ENCODE measurements at regions not wholly inside any gene's neighbourhood (a gene's known extent, or its start where the extent isn't known, plus 50 kb on each side); places are given as distances from the start of the nearest gene placed in this dataset.
"Not testable (repeated sequence)": the region's sequence is repeated elsewhere in the genome, so short reads cannot be mapped to it uniquely, and the experiment has no call there.

- no peak for DNase-seq
These were observed 156.3 kb downstream of the CYSLTR2 start for GRCh38 chr13:48810013-48810412.

DNA sequence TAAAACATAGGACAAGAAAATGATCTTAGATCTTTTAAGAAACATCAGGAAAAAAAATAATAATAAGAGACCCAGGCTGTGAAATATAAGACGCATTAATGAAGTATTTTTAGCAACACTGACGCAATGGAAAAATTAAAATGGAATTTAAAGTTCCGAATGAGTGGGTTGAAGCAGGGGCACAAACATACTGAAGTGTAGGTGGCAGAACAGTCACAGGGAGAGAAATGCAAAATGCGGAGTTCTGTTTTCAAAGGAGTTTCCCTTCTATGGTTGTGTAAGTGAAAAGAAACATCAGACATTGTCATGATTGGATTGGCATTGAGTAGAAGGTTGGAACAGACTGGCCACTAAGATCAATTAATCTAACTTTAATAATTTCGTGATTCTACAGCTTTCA is 159.8 kb downstream of the CYSLTR2 start:
- no peak for DNase-seq

- no peak for DNase-seq
These were observed 159.0 kb upstream of the FNDC3A start for GRCh38 chr13:48816700-48817099.

GRCh38 chr13:48817166-48817802 is 158.4 kb upstream of the FNDC3A start:
- DNase-seq, result no peak

- no peak for DNase-seq
These were observed 157.0 kb upstream of the FNDC3A start for GRCh38 chr13:48818495-48819356.

GRCh38 chr13:48819376-48819775 is 156.3 kb upstream of the FNDC3A start:
- DNase-seq, result no peak

- no peak for DNase-seq
These were observed 155.8 kb upstream of the FNDC3A start for GRCh38 chr13:48819899-48820298.

GRCh38 chr13:48823526-48823925 is 152.2 kb upstream of the FNDC3A start:
- DNase-seq, result not testable (repeated sequence)

DNA sequence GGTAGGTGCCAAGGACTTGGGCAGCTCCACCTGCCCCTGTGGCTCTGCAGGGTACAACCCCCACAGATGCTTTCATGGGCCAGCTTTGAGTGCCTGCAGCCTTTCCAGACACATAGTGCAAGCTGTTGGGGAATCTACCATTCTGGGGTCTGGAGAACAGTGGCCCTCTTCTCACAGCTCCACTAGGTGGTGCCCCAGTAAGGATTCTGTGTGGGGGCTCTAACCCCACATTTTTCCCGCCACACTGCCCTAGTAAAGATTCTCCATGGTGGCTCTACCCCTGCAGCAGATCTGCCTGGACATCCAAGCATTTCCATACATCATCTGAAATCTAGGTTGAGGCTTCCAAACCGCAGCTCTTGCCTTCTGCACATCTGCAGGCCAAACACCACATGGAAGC is 149.7 kb upstream of the FNDC3A start:
- no peak for DNase-seq

GRCh38 chr13:48826922-48827454 is 148.7 kb upstream of the FNDC3A start:
- DNase-seq, result not testable (repeated sequence)

DNA sequence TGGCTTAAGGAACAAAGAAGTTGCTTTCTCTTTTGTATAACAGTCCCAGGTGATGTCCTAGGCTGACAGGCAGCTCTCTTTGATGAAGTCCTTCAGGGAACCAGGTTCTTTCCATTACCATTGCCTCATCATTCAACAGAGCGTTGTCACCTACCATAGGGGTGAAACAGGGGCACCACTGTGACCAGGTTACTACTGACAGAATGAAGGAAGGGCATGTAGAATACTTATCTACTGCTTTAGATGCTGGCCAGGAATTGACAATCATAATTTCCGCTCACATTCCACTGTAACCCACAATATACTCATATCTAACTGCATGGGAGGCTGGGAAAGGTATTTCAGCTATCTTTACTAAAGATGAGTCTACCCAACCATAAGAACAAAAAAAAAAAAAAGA is 148.0 kb upstream of the FNDC3A start:
- no peak for DNase-seq

GRCh38 chr13:48828962-48829411 is 146.7 kb upstream of the FNDC3A start:
- DNase-seq, result no peak

DNA sequence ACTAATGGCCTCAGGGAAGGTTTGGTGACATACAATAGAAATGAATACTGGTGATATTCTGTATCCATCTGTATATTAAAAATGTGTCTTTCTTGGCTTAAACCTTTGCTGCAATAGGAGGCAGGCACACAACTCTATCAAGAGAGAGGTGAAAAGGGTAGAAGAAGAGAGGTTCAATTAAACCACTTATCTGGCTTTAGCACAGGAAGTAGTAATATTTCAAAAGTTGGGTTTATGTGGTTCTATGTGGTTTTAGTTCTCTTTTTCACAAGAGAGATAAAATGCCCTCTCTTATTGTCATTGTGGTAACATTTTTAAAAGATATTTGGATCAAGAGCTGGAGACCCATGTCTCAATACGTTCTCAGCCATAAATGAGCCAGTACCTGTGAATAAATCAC is 146.2 kb upstream of the FNDC3A start:
- no peak for DNase-seq

GRCh38 chr13:48831248-48831647 is 144.5 kb upstream of the FNDC3A start:
- DNase-seq, result no peak

- DNase-seq, result no peak
These were observed 142.3 kb upstream of the FNDC3A start for GRCh38 chr13:48833412-48833811.

DNA sequence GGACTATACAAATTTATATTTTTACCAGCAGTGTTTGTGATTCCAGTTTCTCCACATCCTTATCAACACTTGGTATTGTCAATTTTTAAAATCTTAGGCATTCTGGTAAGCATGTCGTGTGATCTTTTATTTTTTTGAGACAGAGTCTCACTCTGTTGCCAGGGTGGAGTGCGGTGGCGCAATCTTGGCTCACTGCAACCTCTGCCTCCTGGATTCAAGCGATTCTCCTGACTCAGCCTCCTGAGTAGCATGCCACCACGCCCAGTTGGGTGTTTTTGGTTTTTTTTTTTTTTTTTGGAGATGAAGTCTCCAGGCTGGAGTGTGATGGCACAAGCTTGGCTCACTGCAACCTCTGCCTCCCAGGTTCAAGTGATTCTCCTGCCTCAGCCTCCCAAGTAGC is 140.4 kb upstream of the FNDC3A start:
- not testable (repeated sequence) for DNase-seq

GRCh38 chr13:48838193-48838973 is 137.3 kb upstream of the FNDC3A start:
- DNase-seq, result no peak

GRCh38 chr13:48839171-48839570 is 136.5 kb upstream of the FNDC3A start:
- DNase-seq, result no peak

DNA sequence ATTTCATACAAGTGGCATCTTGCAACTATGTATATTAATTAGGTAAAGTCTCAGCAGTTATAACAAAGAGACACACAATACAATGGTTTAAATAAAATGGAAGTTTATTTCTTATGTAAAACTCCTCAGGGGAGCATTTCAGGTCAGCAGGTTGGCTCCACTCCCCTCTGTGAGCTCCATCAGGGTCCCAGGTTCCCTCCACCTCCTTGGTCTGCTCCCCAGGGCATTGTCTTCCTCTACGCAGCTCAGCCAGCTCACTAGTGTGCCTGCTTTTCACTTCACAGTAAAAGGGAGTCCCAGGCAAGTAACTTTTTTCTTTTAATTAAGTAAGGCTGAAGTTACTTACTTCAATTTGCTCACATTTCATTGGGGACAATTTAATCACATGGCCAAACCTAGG is 135.3 kb upstream of the FNDC3A start:
- no peak for DNase-seq

GRCh38 chr13:48842316-48842715 is 133.4 kb upstream of the FNDC3A start:
- DNase-seq, result no peak

DNA sequence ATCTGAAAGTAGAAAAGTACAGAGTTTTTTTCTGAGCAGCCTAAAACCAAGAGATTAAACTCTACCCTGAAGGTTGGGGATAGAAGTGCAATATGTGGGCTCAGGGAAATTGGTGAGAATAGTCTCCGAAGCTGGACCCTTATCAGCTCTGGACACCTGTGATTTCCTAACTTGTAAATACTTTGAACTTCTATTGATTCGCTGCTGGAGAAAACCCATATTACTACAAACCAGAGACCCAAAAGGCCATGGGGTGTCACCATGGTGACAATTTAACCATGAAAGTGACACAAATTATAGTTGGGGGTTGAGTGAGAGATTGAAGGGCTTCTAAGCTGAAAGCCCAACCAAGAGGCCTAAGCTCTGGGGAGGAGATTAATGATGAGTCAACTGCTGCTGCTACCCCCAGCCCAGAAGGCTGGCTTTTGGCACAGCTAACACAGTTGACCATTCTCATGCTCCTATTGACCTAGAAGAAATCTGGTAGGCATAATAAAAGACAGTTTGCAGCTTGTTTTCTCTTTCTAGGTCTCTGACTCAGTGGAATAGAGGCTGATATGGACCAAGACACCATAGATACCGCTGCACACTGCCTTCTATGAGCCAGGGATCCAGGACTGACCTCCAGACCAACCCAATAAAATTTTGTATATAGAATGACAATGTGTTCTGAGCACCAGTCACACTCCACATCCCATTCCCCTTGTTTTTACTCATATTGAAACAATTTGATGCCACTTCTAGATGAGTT is 131.9 kb upstream of the FNDC3A start:
- DNase-seq, result no peak

- DNase-seq, result no peak
These were observed 131.0 kb upstream of the FNDC3A start for GRCh38 chr13:48844676-48845075.

DNA sequence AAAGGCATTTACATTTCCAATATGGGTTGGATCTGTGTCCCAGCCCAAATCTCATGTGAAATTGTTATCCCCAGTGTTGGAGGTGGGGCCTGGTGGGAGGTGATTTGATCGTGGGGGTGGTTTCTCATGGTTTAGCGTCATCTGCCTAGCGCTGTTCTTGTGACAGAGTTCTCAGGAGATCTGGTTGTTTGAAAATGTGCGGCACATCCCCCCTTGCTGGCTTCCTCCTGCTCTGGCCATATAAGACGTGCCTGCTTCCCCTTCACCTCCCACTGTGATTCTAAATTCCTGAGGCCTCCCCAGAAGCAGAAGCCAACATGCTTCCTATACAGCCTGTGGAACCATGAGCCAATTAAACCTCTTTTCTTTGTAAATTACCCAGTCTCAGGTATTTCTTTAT is 126.2 kb upstream of the FNDC3A start:
- DNase-seq, result no peak
